ENCODE measurements at regions not wholly inside any gene's neighbourhood (a gene's known extent, or its start where the extent isn't known, plus 50 kb on each side); places are given as distances from the start of the nearest gene placed in this dataset.

DNA sequence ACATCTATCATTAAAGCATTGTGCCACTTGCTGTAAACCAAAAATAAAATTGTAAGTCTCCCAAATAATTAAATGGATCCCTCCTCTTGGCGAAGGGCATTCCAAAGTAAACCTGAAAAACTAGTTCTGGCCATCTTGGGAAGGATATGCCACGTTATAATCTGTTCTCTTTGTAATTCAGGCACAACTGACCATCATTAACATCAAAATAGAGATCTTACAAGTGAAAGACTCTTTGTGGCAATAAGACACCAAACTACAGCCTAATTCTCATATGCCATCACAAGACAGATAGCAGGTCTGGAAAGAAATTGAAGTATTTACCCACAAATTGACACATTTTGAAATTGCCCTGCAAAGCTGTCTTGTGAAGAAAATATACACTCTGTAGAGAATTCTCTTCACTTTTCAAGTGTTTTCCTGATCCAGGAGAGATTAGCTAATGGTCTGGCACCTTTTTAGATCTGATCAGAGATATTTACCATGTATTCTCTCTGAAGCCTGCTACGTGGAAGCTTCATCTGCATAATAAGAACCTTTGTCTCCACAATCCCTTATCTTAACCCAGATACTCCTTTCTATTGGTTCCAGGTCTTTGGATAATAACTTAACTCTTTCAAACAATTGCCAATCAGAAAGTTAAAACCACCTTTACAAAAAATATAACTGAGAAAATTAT, 630.4 kb upstream of the CCDC179 start:
- H3K9me2 ChIP-seq (replicated peaks; ENCODE audit: insufficient read depth, low read length) = no peaks in the 10 kb centered on the region
- H3F3A ChIP-seq (ENCODE audit: insufficient read depth, low read length) = no peaks in the 10 kb centered on the region
- no peaks in the 10 kb centered on the region for H3K4me1 ChIP-seq (ENCODE audit: low read length)
- H3K9ac ChIP-seq (ENCODE audit: low read length) = no peak overlapping the region
- no peak overlapping the region for H2AFZ ChIP-seq (ENCODE audit: low read length)
- H3K27me3 ChIP-seq (replicated peaks; ENCODE audit: insufficient read depth, low read length) = no peaks in the 10 kb centered on the region
- no peaks in the 10 kb centered on the region for H3K9me3 ChIP-seq (replicated peaks; ENCODE audit: insufficient read depth, low read length)
- no peaks in the 10 kb centered on the region for H3K36me3 ChIP-seq (replicated peaks; ENCODE audit: insufficient read depth, low read length)
- no peak overlapping the region for H3K27ac ChIP-seq (ENCODE audit: low read length)
- H3K79me2 ChIP-seq (ENCODE audit: low read length) = no peaks in the 10 kb centered on the region
- TF ChIP-seq EZH2phosphoT487 (IDR thresholded peaks at IDR 0.05; ENCODE audit: low read length) (no peak), EZH2 (optimal IDR thresholded peaks at IDR 0.05; ENCODE audit: low read depth, low read length) (no peak)
- TF ChIP-seq, protein P1, sequence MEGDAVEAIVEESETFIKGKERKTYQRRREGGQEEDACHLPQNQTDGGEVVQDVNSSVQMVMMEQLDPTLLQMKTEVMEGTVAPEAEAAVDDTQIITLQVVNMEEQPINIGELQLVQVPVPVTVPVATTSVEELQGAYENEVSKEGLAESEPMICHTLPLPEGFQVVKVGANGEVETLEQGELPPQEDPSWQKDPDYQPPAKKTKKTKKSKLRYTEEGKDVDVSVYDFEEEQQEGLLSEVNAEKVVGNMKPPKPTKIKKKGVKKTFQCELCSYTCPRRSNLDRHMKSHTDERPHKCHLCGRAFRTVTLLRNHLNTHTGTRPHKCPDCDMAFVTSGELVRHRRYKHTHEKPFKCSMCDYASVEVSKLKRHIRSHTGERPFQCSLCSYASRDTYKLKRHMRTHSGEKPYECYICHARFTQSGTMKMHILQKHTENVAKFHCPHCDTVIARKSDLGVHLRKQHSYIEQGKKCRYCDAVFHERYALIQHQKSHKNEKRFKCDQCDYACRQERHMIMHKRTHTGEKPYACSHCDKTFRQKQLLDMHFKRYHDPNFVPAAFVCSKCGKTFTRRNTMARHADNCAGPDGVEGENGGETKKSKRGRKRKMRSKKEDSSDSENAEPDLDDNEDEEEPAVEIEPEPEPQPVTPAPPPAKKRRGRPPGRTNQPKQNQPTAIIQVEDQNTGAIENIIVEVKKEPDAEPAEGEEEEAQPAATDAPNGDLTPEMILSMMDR (IDR thresholded peaks at IDR 0.05; ENCODE audit: low read length) = no peak
- H4K20me1 ChIP-seq (ENCODE audit: insufficient read depth, low read length) = no peaks in the 10 kb centered on the region
- DNase-seq = no peak
- H3K4me2 ChIP-seq (ENCODE audit: low read depth, low read length) = no peak overlapping the region
- H3K4me3 ChIP-seq (ENCODE audit: low read length) = no peak overlapping the region

- no peaks in the 10 kb centered on the region for H3K4me1 ChIP-seq (ENCODE audit: low read length)
- no peaks in the 10 kb centered on the region for H3K36me3 ChIP-seq (replicated peaks; ENCODE audit: insufficient read depth, low read length)
- no peaks in the 10 kb centered on the region for H3K79me2 ChIP-seq (ENCODE audit: low read length)
- H3K27me3 ChIP-seq (replicated peaks; ENCODE audit: insufficient read depth, low read length) = no peaks in the 10 kb centered on the region
- H3K4me2 ChIP-seq (ENCODE audit: low read depth, low read length) = no peak overlapping the region
- no peak overlapping the region for H3K27ac ChIP-seq (ENCODE audit: low read length)
- H3K9me3 ChIP-seq (replicated peaks; ENCODE audit: insufficient read depth, low read length) = no peaks in the 10 kb centered on the region
- H3K9me2 ChIP-seq (replicated peaks; ENCODE audit: insufficient read depth, low read length) = no peaks in the 10 kb centered on the region
- H4K20me1 ChIP-seq (ENCODE audit: insufficient read depth, low read length) = no peaks in the 10 kb centered on the region
- no peaks in the 10 kb centered on the region for H3F3A ChIP-seq (ENCODE audit: insufficient read depth, low read length)
- DNase-seq = no peak
- H3K9ac ChIP-seq (ENCODE audit: low read length) = no peak overlapping the region
- no peak overlapping the region for H3K4me3 ChIP-seq (ENCODE audit: low read length)
- H2AFZ ChIP-seq (ENCODE audit: low read length) = no peak overlapping the region
- TF ChIP-seq, protein P1 (IDR thresholded peaks at IDR 0.05; ENCODE audit: low read length) = no peak
- no peak for TF ChIP-seq EZH2phosphoT487 (IDR thresholded peaks at IDR 0.05; ENCODE audit: low read length)
- no peak for TF ChIP-seq EZH2 (optimal IDR thresholded peaks at IDR 0.05; ENCODE audit: low read depth, low read length)
These were observed 634.7 kb upstream of the CCDC179 start for GRCh38 chr11:23494981-23495380.

DNA sequence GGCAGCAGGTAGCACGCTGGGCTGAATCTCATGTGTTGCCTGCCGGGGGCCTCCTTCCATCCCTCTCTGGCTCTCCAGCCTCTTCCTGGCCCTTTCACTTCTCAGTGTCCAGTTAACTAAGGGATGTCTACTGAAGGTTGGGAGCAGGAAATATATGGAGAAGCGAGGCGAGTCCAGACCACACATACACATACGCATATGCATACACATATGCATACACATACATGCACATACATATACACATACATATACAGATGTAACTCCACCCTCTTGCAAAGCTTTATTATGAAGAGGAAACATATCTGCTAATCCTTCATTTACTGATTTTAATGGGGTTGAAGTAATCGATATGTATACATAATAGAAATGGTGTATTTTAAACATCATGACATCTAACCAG, 636.1 kb upstream of the CCDC179 start:
- Histone ChIP-seq H3K9ac (ENCODE audit: low read length) (no peak overlapping the region), H3K9me2 (replicated peaks; ENCODE audit: insufficient read depth, low read length) (no peaks in the 10 kb centered on the region), H3K4me3 (ENCODE audit: low read length) (no peak overlapping the region), H3K79me2 (ENCODE audit: low read length) (no peaks in the 10 kb centered on the region), H3K36me3 (replicated peaks; ENCODE audit: insufficient read depth, low read length) (no peaks in the 10 kb centered on the region), H4K20me1 (ENCODE audit: insufficient read depth, low read length) (no peaks in the 10 kb centered on the region), H3K27me3 (replicated peaks; ENCODE audit: insufficient read depth, low read length) (no peaks in the 10 kb centered on the region), H3K4me2 (ENCODE audit: low read depth, low read length) (no peak overlapping the region), H3K9me3 (replicated peaks; ENCODE audit: insufficient read depth, low read length) (no peaks in the 10 kb centered on the region), H3F3A (ENCODE audit: insufficient read depth, low read length) (no peaks in the 10 kb centered on the region), H3K27ac (ENCODE audit: low read length) (no peak overlapping the region), H2AFZ (ENCODE audit: low read length) (no peak overlapping the region), H3K4me1 (ENCODE audit: low read length) (no peaks in the 10 kb centered on the region)
- TF ChIP-seq EZH2 (optimal IDR thresholded peaks at IDR 0.05; ENCODE audit: low read depth, low read length) = no peak
- TF ChIP-seq EZH2phosphoT487 (IDR thresholded peaks at IDR 0.05; ENCODE audit: low read length) = no peak
- TF ChIP-seq, protein P1 (IDR thresholded peaks at IDR 0.05; ENCODE audit: low read length) = no peak
- no peak for DNase-seq

Data from MM.1S (cell line).